ENCODE measurements at regions not wholly inside any gene's neighbourhood (a gene's known extent, or its start where the extent isn't known, plus 50 kb on each side); places are given as distances from the start of the nearest gene placed in this dataset.

- TF ChIP-seq, protein P1, sequence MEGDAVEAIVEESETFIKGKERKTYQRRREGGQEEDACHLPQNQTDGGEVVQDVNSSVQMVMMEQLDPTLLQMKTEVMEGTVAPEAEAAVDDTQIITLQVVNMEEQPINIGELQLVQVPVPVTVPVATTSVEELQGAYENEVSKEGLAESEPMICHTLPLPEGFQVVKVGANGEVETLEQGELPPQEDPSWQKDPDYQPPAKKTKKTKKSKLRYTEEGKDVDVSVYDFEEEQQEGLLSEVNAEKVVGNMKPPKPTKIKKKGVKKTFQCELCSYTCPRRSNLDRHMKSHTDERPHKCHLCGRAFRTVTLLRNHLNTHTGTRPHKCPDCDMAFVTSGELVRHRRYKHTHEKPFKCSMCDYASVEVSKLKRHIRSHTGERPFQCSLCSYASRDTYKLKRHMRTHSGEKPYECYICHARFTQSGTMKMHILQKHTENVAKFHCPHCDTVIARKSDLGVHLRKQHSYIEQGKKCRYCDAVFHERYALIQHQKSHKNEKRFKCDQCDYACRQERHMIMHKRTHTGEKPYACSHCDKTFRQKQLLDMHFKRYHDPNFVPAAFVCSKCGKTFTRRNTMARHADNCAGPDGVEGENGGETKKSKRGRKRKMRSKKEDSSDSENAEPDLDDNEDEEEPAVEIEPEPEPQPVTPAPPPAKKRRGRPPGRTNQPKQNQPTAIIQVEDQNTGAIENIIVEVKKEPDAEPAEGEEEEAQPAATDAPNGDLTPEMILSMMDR (IDR thresholded peaks at IDR 0.05 in 4 of 5, conservative IDR thresholded peaks at IDR 0.05 in 1 of 5) = no peak
- TF ChIP-seq POLR2A (IDR thresholded peaks at IDR 0.05) = no peak
Observed at GRCh38 chr5:37929791-37930190, 90.0 kb upstream of the GDNF start.

Measured in gastrocnemius medialis (tissue), 4 donors.